K562 (cell line): ENCODE measurements at regions not wholly inside any gene's neighbourhood (a gene's known extent, or its start where the extent isn't known, plus 50 kb on each side); places are given as distances from the start of the nearest gene placed in this dataset.

ENCODE experiments used
- ATAC-seq: fragments of 200-7000 bp; cut with Tn5 transposase; 3 replicates; pipeline ENCODE4 v1.9.1; 2020; ENCODE audit warnings: moderate library complexity
- BruUV-seq: library from RNA; stranded (reverse); fragments of 400-500 nt; replicated peaks from 2 replicates; lab custom pipeline; 2021; lab: Mats Ljungman, UMichigan
- CTCF ChIA-PET: fragments of 300-600 bp; formaldehyde crosslinking; extraction: SDS; loops from one replicate; lab custom pipeline; 2021; ENCODE audit warnings: low intra/inter-chr PET ratio; lab: Yijun Ruan, JAX
- POLR2A ChIA-PET: fragments of 300-600, 350-650 bp; sonication (Branson Sonifier 250); formaldehyde crosslinking; extraction: SDS; loops from one replicate; lab custom pipeline; 2021; ENCODE audit warnings: antibody characterized with exemption, inconsistent platforms; lab: Yijun Ruan, JAX
- DNase-seq, 4 experiments: peaks; one replicate each; pipeline versions ENCODE4 v3.0.0 to v3.0.0-alpha.2; 2011 to 2018; ENCODE audit warnings: low spot score in 3 of 4, mixed read lengths in 3 of 4; ENCODE audit errors: extremely low read depth in 1 of 4
- FAIRE-seq: peaks from 2 replicates; lab custom pipeline; 2011; peaks lifted over from hg19 to GRCh38; lab: Jason Lieb, UNC
- H2AFZ ChIP-seq: 2 replicates; pipeline ENCODE4 v1.6.0; 2011; ENCODE audit warnings: low read depth, low read length, control low read depth, inconsistent platforms
- H3K27ac ChIP-seq: fragments of 200-600 bp; 3 replicates; pipeline ENCODE4 v1.8.0; 2011; ENCODE audit warnings: low read depth, mild to moderate bottlenecking, control low read depth, inconsistent platforms, low read length, moderate library complexity, mixed read lengths; ENCODE audit errors: extremely low read depth
- H3K27me3 ChIP-seq, 2 experiments: fragments of 300-600 bp in 1 of 2; 2 replicates in 1 of 2; 3 replicates in 1 of 2; pipeline versions ENCODE4 v1.6.0 to v1.8.0; 2011; ENCODE audit warnings: inconsistent platforms in 2 of 2, low read length in 2 of 2, mild to moderate bottlenecking in 1 of 2, mixed read lengths in 1 of 2, moderate library complexity in 1 of 2; ENCODE audit not compliant: control insufficient read depth in 2 of 2, insufficient read depth in 2 of 2
- H3K36me3 ChIP-seq: fragments of 300-600 bp; 3 replicates; pipeline ENCODE4 v1.8.0; 2011; ENCODE audit warnings: mild to moderate bottlenecking, low read length, inconsistent platforms; ENCODE audit not compliant: control insufficient read depth, insufficient read depth
- H3K4me1 ChIP-seq, 2 experiments: fragments of 200-600 bp in 1 of 2; replicated peaks in 1 of 2; 2 replicates in 1 of 2; 3 replicates in 1 of 2; pipeline versions ENCODE4 v1.5.1 to v1.8.0; 2011; ENCODE audit warnings: inconsistent platforms in 2 of 2, low read length in 2 of 2, mild to moderate bottlenecking in 1 of 2, mixed read lengths in 1 of 2, moderate library complexity in 1 of 2; ENCODE audit not compliant: control insufficient read depth in 2 of 2, insufficient read depth in 2 of 2
- H3K4me2 ChIP-seq: 2 replicates; pipeline ENCODE4 v1.6.1; 2011; ENCODE audit warnings: low read length, control low read depth, inconsistent platforms, mixed read lengths; ENCODE audit not compliant: insufficient read depth
- H3K4me3 ChIP-seq: fragments of 200-600 bp; sonication (generic), shearing (Covaris generic); 2 replicates; pipeline ENCODE4 v1.5.1; 2016; ENCODE audit warnings: control low read depth, inconsistent platforms
- H3K79me2 ChIP-seq: fragments of 200-600 bp; 3 replicates; pipeline ENCODE4 v1.8.0; 2011; ENCODE audit warnings: low read length, inconsistent platforms; ENCODE audit not compliant: control insufficient read depth, insufficient read depth
- H3K9ac ChIP-seq, 2 experiments: 2 replicates each; pipeline versions ENCODE4 v1.6.0 to v1.6.1; 2011; ENCODE audit warnings: low read depth in 2 of 2, low read length in 2 of 2, control low read depth in 1 of 2, inconsistent platforms in 1 of 2, mild to moderate bottlenecking in 1 of 2, mixed read lengths in 1 of 2; ENCODE audit not compliant: insufficient read depth in 1 of 2
- H3K9me1 ChIP-seq: one replicate; pipeline ENCODE4 v1.6.0; 2011; ENCODE audit warnings: inconsistent platforms, mild to moderate bottlenecking, low read length, moderate library complexity; ENCODE audit not compliant: control insufficient read depth, insufficient read depth
- H3K9me3 ChIP-seq: replicated peaks from 2 replicates; pipeline ENCODE4 v1.5.1; 2011; ENCODE audit warnings: low read depth, low read length, inconsistent platforms; ENCODE audit not compliant: control insufficient read depth, insufficient read depth
- H4K20me1 ChIP-seq: replicated peaks from 2 replicates; pipeline ENCODE4 v1.6.1; 2011; ENCODE audit warnings: low read length, inconsistent platforms, mixed read lengths; ENCODE audit not compliant: control insufficient read depth, insufficient read depth
- CBFB ChIP-seq: sonication (generic); formaldehyde crosslinking; IDR thresholded peaks from 2 replicates; pipeline ENCODE4 v1.4.0; 2020; ENCODE audit warnings: mild to moderate bottlenecking, missing genetic modification reagents
- CREB5 ChIP-seq: fragments of 250-450 bp; sonication (Bioruptor Pico); IDR thresholded peaks from 2 replicates; pipeline ENCODE4 v1.5.0; 2020; ENCODE audit warnings: mild to moderate bottlenecking
- FOXJ2 ChIP-seq: fragments of 200-800 bp; sonication (Bioruptor generic); IDR thresholded peaks from 2 replicates; pipeline ENCODE4 v1.6.1; 2016; ENCODE audit warnings: missing genetic modification characterization, missing compliant biosample characterization
- FOXP4 ChIP-seq: sonication (generic); formaldehyde crosslinking; IDR thresholded peaks from 2 replicates; pipeline ENCODE4 v1.8.0; 2022; ENCODE audit warnings: mild to moderate bottlenecking, missing genetic modification reagents, borderline replicate concordance
- IRF9 ChIP-seq: fragments of 450-650 bp; IDR thresholded peaks from 2 replicates; pipeline ENCODE4 v1.6.1; 2016; ENCODE audit warnings: missing biosample characterization, missing genetic modification characterization
- MTA3 ChIP-seq: fragments of 450-650 bp; formaldehyde crosslinking; IDR thresholded peaks from 2 replicates; pipeline ENCODE4 v1.6.1; 2017; ENCODE audit warnings: mild to moderate bottlenecking, borderline replicate concordance
- NUFIP1 ChIP-seq: fragments of 450-650 bp; IDR thresholded peaks from 2 replicates; pipeline ENCODE4 v1.6.1; 2018; ENCODE audit not compliant: partially characterized antibody
- POU5F1 ChIP-seq: fragments of 150-350 bp; IDR thresholded peaks from 2 replicates; pipeline ENCODE4 v1.6.1; 2014; ENCODE audit warnings: borderline replicate concordance, low read length, low read depth, mild to moderate bottlenecking; ENCODE audit not compliant: partially characterized antibody
- PURB ChIP-seq: sonication (generic); formaldehyde crosslinking; IDR thresholded peaks from 2 replicates; pipeline ENCODE4 v1.9.0; 2021; ENCODE audit warnings: low read depth, mild to moderate bottlenecking, missing genetic modification reagents
- RBFOX2 ChIP-seq: fragments of 200-400 bp; formaldehyde crosslinking; IDR thresholded peaks from 2 replicates; pipeline ENCODE4 v1.6.1; 2017; ENCODE audit warnings: low read depth, mild to moderate bottlenecking, low read length, moderate library complexity
- RBM25 ChIP-seq: fragments of 200-400 bp; formaldehyde crosslinking; IDR thresholded peaks from 2 replicates; pipeline ENCODE4 v1.6.1; 2018; ENCODE audit warnings: low read length, low read depth, moderate library complexity; ENCODE audit not compliant: severe bottlenecking
- SAFB ChIP-seq: fragments of 200-400 bp; formaldehyde crosslinking; IDR thresholded peaks from 2 replicates; pipeline ENCODE4 v1.6.1; 2017; ENCODE audit warnings: low read depth, low read length, borderline replicate concordance
- TRIM25 ChIP-seq: fragments of 450-650 bp; IDR thresholded peaks from 2 replicates; pipeline ENCODE4 v1.7.0; 2016; ENCODE audit warnings: borderline replicate concordance
- XRCC5 ChIP-seq: fragments of 200-400 bp; formaldehyde crosslinking; IDR thresholded peaks from 2 replicates; pipeline ENCODE4 v1.6.1; 2017; ENCODE audit warnings: low read depth, mild to moderate bottlenecking, low read length
- ZNF316 ChIP-seq: fragments of 450-650 bp; IDR thresholded peaks from 2 replicates; pipeline ENCODE4 v1.6.1; 2016
- ZNF584 ChIP-seq: fragments of 200-800 bp; sonication (Bioruptor generic); IDR thresholded peaks from 2 replicates; pipeline ENCODE4 v1.6.1; 2016; ENCODE audit warnings: low read depth, mild to moderate bottlenecking, missing genetic modification characterization, missing compliant biosample characterization
- WGBS: fragments of 100-300 bp; shearing (Covaris generic); methylation state at CpG from one replicate; pipeline ENCODE4 v1.1.6; 2016; ENCODE audit warnings: low coverage, mixed read lengths; ENCODE audit not compliant: insufficient coverage; ENCODE audit errors: missing lambda C conversion rate; 5-methylcytosine and 5-hydroxymethylcytosine counted together
- in situ Hi-C: fragments of 300-500 bp; cut with MboI; formaldehyde crosslinking; loops from 4 replicates; pipeline ENCODE4 v1.15.0; 2018; ENCODE audit warnings: inconsistent platforms, mixed read lengths
- intact Hi-C: fragments of 100-400 bp; cut with micrococcal nuclease; formaldehyde crosslinking; loops from 2 replicates; pipeline ENCODE4 v1.14.2; 2022

GRCh38 chr5:109929911-109930310 lies 240.2 kb downstream of the MAN2A1 start:
- CTCF ChIA-PET, result no interaction called here
- in situ Hi-C loops, result no loop called here
- no peak for DNase-seq
- Histone ChIP-seq H3K9me3 (no peaks in the 10 kb centered on the region), H3K4me1 (no peaks in the 10 kb centered on the region), H2AFZ (no peak overlapping the region), H3K79me2 (no peaks in the 10 kb centered on the region), H3K27ac (no peak overlapping the region), H3K9ac (no peak overlapping the region), H4K20me1 (no peaks in the 10 kb centered on the region), H3K36me3 (no peaks in the 10 kb centered on the region), H3K4me2 (no peak overlapping the region), H3K27me3 (peaks cover 0 to 5% of the 10 kb centered on the region in 2 experiments; a peak in 1 of 5 replicates), H3K4me3 (no peak overlapping the region), H3K9me1 (no peaks in the 10 kb centered on the region)
- intact Hi-C loops, result no loop called here
- FAIRE-seq, result no peak
- 0% methylated on average over 1 of the region's 1 CpG for WGBS
- no peak for ATAC-seq
- no TSS peak for BruUV-seq
- POLR2A ChIA-PET, result no interaction called here
- TF ChIP-seq SAFB (no peak), RBM25 (no peak), FOXP4 (CRISPR knock-in tag) (no peak), CREB5 (CRISPR knock-in tag) (no peak), ZNF584 (CRISPR knock-in tag) (no peak), RBFOX2 (no peak), POU5F1 (no peak), CBFB (CRISPR knock-in tag) (no peak), IRF9 (tag) (no peak), PURB (CRISPR knock-in tag) (no peak), MTA3 (no peak), ZNF316 (no peak), NUFIP1 (no peak), TRIM25 (no peak), XRCC5 (no peak), FOXJ2 (tag) (no peak)
